K562 (cell line): ENCODE measurements at regions not wholly inside any gene's neighbourhood (a gene's known extent, or its start where the extent isn't known, plus 50 kb on each side); places are given as distances from the start of the nearest gene placed in this dataset.

Source experiments
- ATAC-seq: fragments of 200-7000 bp; cut with Tn5 transposase; 3 replicates; pipeline ENCODE4 v1.9.1; 2020; ENCODE audit warnings: moderate library complexity
- BruUV-seq: library from RNA; stranded (reverse); fragments of 400-500 nt; replicated peaks from 2 replicates; lab custom pipeline; 2021; lab: Mats Ljungman, UMichigan
- CTCF ChIA-PET: fragments of 300-600 bp; formaldehyde crosslinking; extraction: SDS; loops from one replicate; lab custom pipeline; 2021; ENCODE audit warnings: low intra/inter-chr PET ratio; lab: Yijun Ruan, JAX
- POLR2A ChIA-PET: fragments of 300-600, 350-650 bp; sonication (Branson Sonifier 250); formaldehyde crosslinking; extraction: SDS; loops from one replicate; lab custom pipeline; 2021; ENCODE audit warnings: antibody characterized with exemption, inconsistent platforms; lab: Yijun Ruan, JAX
- DNase-seq, 4 experiments: peaks; one replicate each; pipeline versions ENCODE4 v3.0.0 to v3.0.0-alpha.2; 2011 to 2018; ENCODE audit warnings: low spot score in 3 of 4, mixed read lengths in 3 of 4; ENCODE audit errors: extremely low read depth in 1 of 4
- FAIRE-seq: peaks from 2 replicates; lab custom pipeline; 2011; peaks lifted over from hg19 to GRCh38; lab: Jason Lieb, UNC
- H2AFZ ChIP-seq: 2 replicates; pipeline ENCODE4 v1.6.0; 2011; ENCODE audit warnings: low read depth, low read length, control low read depth, inconsistent platforms
- H3K27ac ChIP-seq: fragments of 200-600 bp; 3 replicates; pipeline ENCODE4 v1.8.0; 2011; ENCODE audit warnings: low read depth, mild to moderate bottlenecking, control low read depth, inconsistent platforms, low read length, moderate library complexity, mixed read lengths; ENCODE audit errors: extremely low read depth
- H3K27me3 ChIP-seq, 2 experiments: fragments of 300-600 bp in 1 of 2; 2 replicates in 1 of 2; 3 replicates in 1 of 2; pipeline versions ENCODE4 v1.6.0 to v1.8.0; 2011; ENCODE audit warnings: inconsistent platforms in 2 of 2, low read length in 2 of 2, mild to moderate bottlenecking in 1 of 2, mixed read lengths in 1 of 2, moderate library complexity in 1 of 2; ENCODE audit not compliant: control insufficient read depth in 2 of 2, insufficient read depth in 2 of 2
- H3K36me3 ChIP-seq: fragments of 300-600 bp; 3 replicates; pipeline ENCODE4 v1.8.0; 2011; ENCODE audit warnings: mild to moderate bottlenecking, low read length, inconsistent platforms; ENCODE audit not compliant: control insufficient read depth, insufficient read depth
- H3K4me1 ChIP-seq, 2 experiments: fragments of 200-600 bp in 1 of 2; replicated peaks in 1 of 2; 2 replicates in 1 of 2; 3 replicates in 1 of 2; pipeline versions ENCODE4 v1.5.1 to v1.8.0; 2011; ENCODE audit warnings: inconsistent platforms in 2 of 2, low read length in 2 of 2, mild to moderate bottlenecking in 1 of 2, mixed read lengths in 1 of 2, moderate library complexity in 1 of 2; ENCODE audit not compliant: control insufficient read depth in 2 of 2, insufficient read depth in 2 of 2
- H3K4me2 ChIP-seq: 2 replicates; pipeline ENCODE4 v1.6.1; 2011; ENCODE audit warnings: low read length, control low read depth, inconsistent platforms, mixed read lengths; ENCODE audit not compliant: insufficient read depth
- H3K4me3 ChIP-seq: fragments of 200-600 bp; sonication (generic), shearing (Covaris generic); 2 replicates; pipeline ENCODE4 v1.5.1; 2016; ENCODE audit warnings: control low read depth, inconsistent platforms
- H3K79me2 ChIP-seq: fragments of 200-600 bp; 3 replicates; pipeline ENCODE4 v1.8.0; 2011; ENCODE audit warnings: low read length, inconsistent platforms; ENCODE audit not compliant: control insufficient read depth, insufficient read depth
- H3K9ac ChIP-seq, 2 experiments: 2 replicates each; pipeline versions ENCODE4 v1.6.0 to v1.6.1; 2011; ENCODE audit warnings: low read depth in 2 of 2, low read length in 2 of 2, control low read depth in 1 of 2, inconsistent platforms in 1 of 2, mild to moderate bottlenecking in 1 of 2, mixed read lengths in 1 of 2; ENCODE audit not compliant: insufficient read depth in 1 of 2
- H3K9me1 ChIP-seq: one replicate; pipeline ENCODE4 v1.6.0; 2011; ENCODE audit warnings: inconsistent platforms, mild to moderate bottlenecking, low read length, moderate library complexity; ENCODE audit not compliant: control insufficient read depth, insufficient read depth
- H3K9me3 ChIP-seq: replicated peaks from 2 replicates; pipeline ENCODE4 v1.5.1; 2011; ENCODE audit warnings: low read depth, low read length, inconsistent platforms; ENCODE audit not compliant: control insufficient read depth, insufficient read depth
- H4K20me1 ChIP-seq: replicated peaks from 2 replicates; pipeline ENCODE4 v1.6.1; 2011; ENCODE audit warnings: low read length, inconsistent platforms, mixed read lengths; ENCODE audit not compliant: control insufficient read depth, insufficient read depth
- CHCHD3 ChIP-seq: fragments of 250-450 bp; sonication (Bioruptor Pico); IDR thresholded peaks from 2 replicates; pipeline ENCODE4 v2.1.2; 2022; ENCODE audit warnings: mild to moderate bottlenecking
- ETV5 ChIP-seq: sonication (generic); formaldehyde crosslinking; IDR thresholded peaks from 2 replicates; pipeline ENCODE4 v1.4.0; 2020; ENCODE audit warnings: low read depth, mild to moderate bottlenecking, missing genetic modification reagents
- HNRNPLL ChIP-seq: fragments of 200-400 bp; formaldehyde crosslinking; IDR thresholded peaks from 2 replicates; pipeline ENCODE4 v1.6.1; 2017; ENCODE audit warnings: low read length, low read depth, mild to moderate bottlenecking; ENCODE audit not compliant: poor library complexity, severe bottlenecking
- MAFF ChIP-seq: IDR thresholded peaks from 2 replicates; pipeline ENCODE4 v1.6.1; 2012; ENCODE audit warnings: low read length, improper control_type of control experiment
- MAFG ChIP-seq: fragments of 450-650 bp; conservative IDR thresholded peaks from 2 replicates; pipeline ENCODE4 v1.6.1; 2016; ENCODE audit warnings: missing genetic modification characterization, missing compliant biosample characterization
- MCM3 ChIP-seq: fragments of 450-650 bp; IDR thresholded peaks from 2 replicates; pipeline ENCODE4 v1.6.1; 2016
- NFE2L1 ChIP-seq: fragments of 450-650 bp; IDR thresholded peaks from 2 replicates; pipeline ENCODE4 v1.6.1; 2016; ENCODE audit warnings: missing genetic modification characterization, low read depth, mild to moderate bottlenecking, missing compliant biosample characterization, moderate library complexity, borderline replicate concordance
- SNRNP70 ChIP-seq: fragments of 200-400 bp; formaldehyde crosslinking; optimal IDR thresholded peaks from 2 replicates; pipeline ENCODE3; 2017; ENCODE audit warnings: low read depth, low read length
- TARDBP ChIP-seq: fragments of 450-650 bp; IDR thresholded peaks from 2 replicates; pipeline ENCODE4 v1.6.1; 2016
- ZBTB1 ChIP-seq: sonication (generic); formaldehyde crosslinking; IDR thresholded peaks from 2 replicates; pipeline ENCODE4 v1.8.1; 2023; ENCODE audit warnings: missing genetic modification reagents, low read depth, mild to moderate bottlenecking, borderline replicate concordance
- ZNF316 ChIP-seq: fragments of 450-650 bp; IDR thresholded peaks from 2 replicates; pipeline ENCODE4 v1.6.1; 2016
- WGBS: fragments of 100-300 bp; shearing (Covaris generic); methylation state at CpG from one replicate; pipeline ENCODE4 v1.1.6; 2016; ENCODE audit warnings: low coverage, mixed read lengths; ENCODE audit not compliant: insufficient coverage; ENCODE audit errors: missing lambda C conversion rate; 5-methylcytosine and 5-hydroxymethylcytosine counted together
- in situ Hi-C: fragments of 300-500 bp; cut with MboI; formaldehyde crosslinking; loops from 4 replicates; pipeline ENCODE4 v1.15.0; 2018; ENCODE audit warnings: inconsistent platforms, mixed read lengths
- intact Hi-C: fragments of 100-400 bp; cut with micrococcal nuclease; formaldehyde crosslinking; loops from 2 replicates; pipeline ENCODE4 v1.14.2; 2022
- TF ChIP-seq, protein P1 (sequence below), 2 experiments: fragments of 450-650 bp in 1 of 2; sonication (generic) in 1 of 2; formaldehyde crosslinking in 1 of 2; IDR thresholded peaks in 1 of 2; conservative IDR thresholded peaks in 1 of 2; 2 replicates each; pipeline versions ENCODE4 v1.6.1 to v1.8.1; 2016 to 2023; ENCODE audit warnings: mild to moderate bottlenecking in 2 of 2, moderate library complexity in 2 of 2, inconsistent platforms in 1 of 2, missing genetic modification reagents in 1 of 2

DNA sequence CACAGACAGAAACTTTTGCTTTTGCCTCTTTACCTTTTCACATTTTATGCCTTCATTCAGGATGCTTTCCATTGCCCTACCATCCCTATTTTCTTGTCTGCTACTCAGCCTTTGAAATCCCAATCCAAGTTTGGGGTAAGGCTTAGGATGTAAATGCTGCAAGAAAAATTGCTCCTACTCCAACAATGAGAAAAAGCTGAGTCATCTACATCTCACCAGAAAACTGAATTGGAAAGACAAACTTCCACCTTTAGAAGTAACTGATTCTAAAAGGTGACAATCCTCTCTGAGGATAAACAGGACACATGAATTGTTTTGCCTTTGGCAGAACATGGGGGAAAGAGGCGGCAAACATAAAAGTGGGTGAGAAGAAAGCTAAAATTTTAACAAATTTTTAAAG, 295.6 kb downstream of the NR2F1-AS1 start:
- Histone ChIP-seq H3K79me2 (no peaks in the 10 kb centered on the region), H3K4me2 (no peak overlapping the region), H2AFZ (no peak overlapping the region), H3K9me1 (no peaks in the 10 kb centered on the region), H3K27ac (no peak overlapping the region), H3K4me3 (no peak overlapping the region), H3K4me1 (no peaks in the 10 kb centered on the region), H3K9me3 (no peaks in the 10 kb centered on the region), H3K27me3 (no peaks in the 10 kb centered on the region), H3K9ac (no peak overlapping the region), H3K36me3 (no peaks in the 10 kb centered on the region), H4K20me1 (no peaks in the 10 kb centered on the region)
- no TSS peak for BruUV-seq
- 0% methylated on average over 1 of the region's 1 CpG for WGBS
- in situ Hi-C loops: no loop called here
- TF ChIP-seq MAFG (tag) (peak; percentile 55; the same call in 1 of the 2 replicates), ZNF316 (peak; percentile 17; the same call in 1 of the 2 replicates), MAFF (peak; percentile 37; the same call in 1 of the 2 replicates), NFE2L1 (tag) (0 out of 2 replicates have a peak, but pooled peaks have one; percentile 12), ETV5 (CRISPR knock-in tag) (no peak), MCM3 (no peak), SNRNP70 (no peak), ZBTB1 (no peak), TARDBP (no peak), CHCHD3 (no peak), HNRNPLL (no peak)
- TF ChIP-seq, protein P1, sequence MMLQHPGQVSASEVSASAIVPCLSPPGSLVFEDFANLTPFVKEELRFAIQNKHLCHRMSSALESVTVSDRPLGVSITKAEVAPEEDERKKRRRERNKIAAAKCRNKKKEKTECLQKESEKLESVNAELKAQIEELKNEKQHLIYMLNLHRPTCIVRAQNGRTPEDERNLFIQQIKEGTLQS (IDR thresholded peaks at IDR 0.05): no peak
- TF ChIP-seq, protein P1 (CRISPR knock-in tag; conservative IDR thresholded peaks at IDR 0.05): no peak
- intact Hi-C loops: no loop called here
- no peak for ATAC-seq
- POLR2A ChIA-PET: no interaction called here
- DNase-seq: no peak
- CTCF ChIA-PET: no interaction called here
- FAIRE-seq: no peak
